Liver (tissue), 3 donors: ENCODE measurements at regions not wholly inside any gene's neighbourhood (a gene's known extent, or its start where the extent isn't known, plus 50 kb on each side); places are given as distances from the start of the nearest gene placed in this dataset.

Source experiments
- CTCF ChIP-seq: fragments of 150-350 bp; IDR thresholded peaks from 2 replicates; pipeline ENCODE4 v1.5.1; 2017; ENCODE audit warnings: improper control_type of control experiment, low read depth, low read length; ENCODE audit not compliant: missing input control
- GABPA ChIP-seq, 2 donors: IDR thresholded peaks in 1 of 2; conservative IDR thresholded peaks in 1 of 2; 2 replicates each; pipeline ENCODE4 v1.6.1; 2016; ENCODE audit warnings: antibody characterized with exemption in 2 of 2, mild to moderate bottlenecking in 1 of 2, moderate library complexity in 1 of 2
- donor health status: healthy.
- donor health status: healthy.

DNA sequence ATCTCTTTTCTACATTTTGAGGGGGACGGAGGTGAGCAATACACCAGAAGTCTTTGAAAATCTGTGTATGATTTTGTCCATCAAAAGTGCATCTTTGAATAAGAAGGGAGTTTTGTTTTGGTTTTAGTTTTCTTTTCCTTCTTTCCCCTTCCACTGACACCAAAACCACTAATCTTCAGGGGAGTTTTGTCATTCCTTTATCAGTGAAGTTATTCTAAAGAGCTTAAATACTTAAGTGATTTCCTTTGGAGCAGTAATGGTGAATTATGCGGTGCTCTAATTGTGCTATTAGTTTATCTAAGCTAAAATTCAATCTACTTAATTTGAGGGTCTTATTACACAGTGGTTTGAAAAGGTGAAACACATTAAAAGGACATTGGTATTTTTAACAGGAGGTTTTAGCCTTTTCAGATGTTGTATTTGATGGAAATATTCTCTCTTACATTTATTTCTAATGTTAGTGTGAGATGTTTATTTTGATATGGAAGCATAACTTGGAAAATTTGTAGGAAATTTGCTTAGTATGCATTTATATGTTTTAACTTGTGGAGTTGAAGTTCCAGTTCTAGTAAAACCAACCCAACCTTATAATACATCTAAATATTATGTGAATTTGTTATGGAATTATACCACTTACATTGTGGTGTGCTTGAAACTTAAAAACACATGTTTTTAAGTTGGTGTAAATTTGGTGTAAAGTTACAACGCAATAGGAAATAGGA lies 124.9 kb downstream of the PCDH7 start:
- no peak for TF ChIP-seq CTCF
- TF ChIP-seq GABPA (IDR thresholded peaks at IDR 0.05 in 1 of 2, conservative IDR thresholded peaks at IDR 0.05 in 1 of 2) = no peak
